HepG2 (cell line): ENCODE measurements at regions not wholly inside any gene's neighbourhood (a gene's known extent, or its start where the extent isn't known, plus 50 kb on each side); places are given as distances from the start of the nearest gene placed in this dataset.

Source experiments
- DR1 ChIP-seq: sonication (generic); formaldehyde crosslinking; IDR thresholded peaks from 2 replicates; pipeline ENCODE4 v1.8.0; 2021; ENCODE audit warnings: mild to moderate bottlenecking, missing genetic modification reagents, inconsistent platforms
- GLI4 ChIP-seq: sonication (generic); formaldehyde crosslinking; IDR thresholded peaks from 2 replicates; pipeline ENCODE4 v1.5.1; 2020; ENCODE audit warnings: missing genetic modification reagents, mild to moderate bottlenecking, moderate library complexity, borderline replicate concordance
- HDAC2 ChIP-seq: sonication (generic); formaldehyde crosslinking; IDR thresholded peaks from 2 replicates; pipeline ENCODE4 v1.4.0; 2020; ENCODE audit warnings: missing genetic modification reagents
- HHEX ChIP-seq: IDR thresholded peaks from 2 replicates; pipeline ENCODE4 v1.6.1; 2016; ENCODE audit warnings: control low read depth
- SUZ12 ChIP-seq: fragments of 150-350 bp; IDR thresholded peaks from 2 replicates; pipeline ENCODE4 v1.6.1; 2014; ENCODE audit warnings: low read depth, low read length
- TF ChIP-seq, protein P1 (sequence below): sonication (generic); formaldehyde crosslinking; IDR thresholded peaks from 2 replicates; pipeline ENCODE4 v1.4.0; 2020; ENCODE audit warnings: low read depth, missing genetic modification reagents
- TF ChIP-seq, protein P2 (sequence below), 2 experiments: sonication (generic) in 1 of 2; formaldehyde crosslinking in 1 of 2; IDR thresholded peaks; 2 replicates each; pipeline versions ENCODE4 v1.4.0 to v1.6.1; 2018 to 2020; ENCODE audit warnings: missing genetic modification reagents in 2 of 2, borderline replicate concordance in 1 of 2, low read depth in 1 of 2, mild to moderate bottlenecking in 1 of 2, missing biosample characterization in 1 of 2
- TF ChIP-seq, protein P3 (sequence below): sonication (generic); formaldehyde crosslinking; IDR thresholded peaks from 2 replicates; pipeline ENCODE4 v1.8.0; 2022; ENCODE audit warnings: mild to moderate bottlenecking, missing genetic modification reagents, moderate library complexity

DNA sequence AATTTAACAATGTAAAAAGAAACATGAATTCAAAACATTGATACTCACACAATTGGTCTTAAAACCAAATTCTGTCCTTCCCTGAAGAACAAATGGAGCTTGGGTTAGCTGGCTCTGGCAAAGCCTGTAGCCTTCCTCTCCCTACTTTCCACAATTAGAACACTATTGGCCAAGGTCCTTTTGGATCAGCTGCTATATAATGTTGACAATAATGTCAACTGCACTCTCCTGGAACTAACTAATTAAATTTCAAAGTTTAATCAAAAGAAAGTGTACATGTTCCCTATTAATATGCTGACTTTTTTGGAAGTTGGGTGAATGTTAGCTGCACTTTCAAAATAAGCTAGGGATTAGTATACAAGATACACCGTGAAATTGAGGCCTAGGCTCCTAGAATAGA lies 440.1 kb upstream of the NFE2L3 start (continued):
- TF ChIP-seq, protein P1, sequence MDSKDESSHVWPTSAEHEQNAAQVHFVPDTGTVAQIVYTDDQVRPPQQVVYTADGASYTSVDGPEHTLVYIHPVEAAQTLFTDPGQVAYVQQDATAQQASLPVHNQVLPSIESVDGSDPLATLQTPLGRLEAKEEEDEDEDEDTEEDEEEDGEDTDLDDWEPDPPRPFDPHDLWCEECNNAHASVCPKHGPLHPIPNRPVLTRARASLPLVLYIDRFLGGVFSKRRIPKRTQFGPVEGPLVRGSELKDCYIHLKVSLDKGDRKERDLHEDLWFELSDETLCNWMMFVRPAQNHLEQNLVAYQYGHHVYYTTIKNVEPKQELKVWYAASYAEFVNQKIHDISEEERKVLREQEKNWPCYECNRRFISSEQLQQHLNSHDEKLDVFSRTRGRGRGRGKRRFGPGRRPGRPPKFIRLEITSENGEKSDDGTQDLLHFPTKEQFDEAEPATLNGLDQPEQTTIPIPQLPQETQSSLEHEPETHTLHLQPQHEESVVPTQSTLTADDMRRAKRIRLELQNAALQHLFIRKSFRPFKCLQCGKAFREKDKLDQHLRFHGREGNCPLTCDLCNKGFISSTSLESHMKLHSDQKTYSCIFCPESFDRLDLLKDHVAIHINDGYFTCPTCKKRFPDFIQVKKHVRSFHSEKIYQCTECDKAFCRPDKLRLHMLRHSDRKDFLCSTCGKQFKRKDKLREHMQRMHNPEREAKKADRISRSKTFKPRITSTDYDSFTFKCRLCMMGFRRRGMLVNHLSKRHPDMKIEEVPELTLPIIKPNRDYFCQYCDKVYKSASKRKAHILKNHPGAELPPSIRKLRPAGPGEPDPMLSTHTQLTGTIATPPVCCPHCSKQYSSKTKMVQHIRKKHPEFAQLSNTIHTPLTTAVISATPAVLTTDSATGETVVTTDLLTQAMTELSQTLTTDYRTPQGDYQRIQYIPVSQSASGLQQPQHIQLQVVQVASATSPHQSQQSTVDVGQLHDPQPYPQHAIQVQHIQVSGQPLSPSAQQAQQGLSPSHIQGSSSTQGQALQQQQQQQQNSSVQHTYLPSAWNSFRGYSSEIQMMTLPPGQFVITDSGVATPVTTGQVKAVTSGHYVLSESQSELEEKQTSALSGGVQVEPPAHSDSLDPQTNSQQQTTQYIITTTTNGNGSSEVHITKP (CRISPR knock-in tag), result no peak
- TF ChIP-seq DR1 (CRISPR knock-in tag), result no peak
- TF ChIP-seq, protein P2, sequence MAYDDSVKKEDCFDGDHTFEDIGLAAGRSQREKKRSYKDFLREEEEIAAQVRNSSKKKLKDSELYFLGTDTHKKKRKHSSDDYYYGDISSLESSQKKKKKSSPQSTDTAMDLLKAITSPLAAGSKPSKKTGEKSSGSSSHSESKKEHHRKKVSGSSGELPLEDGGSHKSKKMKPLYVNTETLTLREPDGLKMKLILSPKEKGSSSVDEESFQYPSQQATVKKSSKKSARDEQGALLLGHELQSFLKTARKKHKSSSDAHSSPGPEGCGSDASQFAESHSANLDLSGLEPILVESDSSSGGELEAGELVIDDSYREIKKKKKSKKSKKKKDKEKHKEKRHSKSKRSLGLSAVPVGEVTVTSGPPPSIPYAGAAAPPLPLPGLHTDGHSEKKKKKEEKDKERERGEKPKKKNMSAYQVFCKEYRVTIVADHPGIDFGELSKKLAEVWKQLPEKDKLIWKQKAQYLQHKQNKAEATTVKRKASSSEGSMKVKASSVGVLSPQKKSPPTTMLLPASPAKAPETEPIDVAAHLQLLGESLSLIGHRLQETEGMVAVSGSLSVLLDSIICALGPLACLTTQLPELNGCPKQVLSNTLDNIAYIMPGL (CRISPR knock-in tag; IDR thresholded peaks at IDR 0.05; ENCODE audit: borderline replicate concordance in 1 of 2, low read depth in 1 of 2), result no peak
- no peak for TF ChIP-seq HHEX
- no peak for TF ChIP-seq SUZ12
- TF ChIP-seq GLI4, result no peak
- TF ChIP-seq, protein P3, sequence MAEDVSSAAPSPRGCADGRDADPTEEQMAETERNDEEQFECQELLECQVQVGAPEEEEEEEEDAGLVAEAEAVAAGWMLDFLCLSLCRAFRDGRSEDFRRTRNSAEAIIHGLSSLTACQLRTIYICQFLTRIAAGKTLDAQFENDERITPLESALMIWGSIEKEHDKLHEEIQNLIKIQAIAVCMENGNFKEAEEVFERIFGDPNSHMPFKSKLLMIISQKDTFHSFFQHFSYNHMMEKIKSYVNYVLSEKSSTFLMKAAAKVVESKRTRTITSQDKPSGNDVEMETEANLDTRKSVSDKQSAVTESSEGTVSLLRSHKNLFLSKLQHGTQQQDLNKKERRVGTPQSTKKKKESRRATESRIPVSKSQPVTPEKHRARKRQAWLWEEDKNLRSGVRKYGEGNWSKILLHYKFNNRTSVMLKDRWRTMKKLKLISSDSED, result no peak
- TF ChIP-seq HDAC2, result no peak
